Esophagus muscularis mucosa (tissue), 4 donors: ENCODE measurements at regions not wholly inside any gene's neighbourhood (a gene's known extent, or its start where the extent isn't known, plus 50 kb on each side); places are given as distances from the start of the nearest gene placed in this dataset.

Source experiments
- DNase-seq: peaks from one replicate; pipeline ENCODE4 v3.0.0-alpha.2; 2017; ENCODE audit errors: extremely low spot score
- H3K27ac ChIP-seq, 4 donors: fragments of 200-600 bp; sonication (generic); replicated peaks in 1 of 4; 1 replicate in 3 of 4; 2 replicates in 1 of 4; pipeline ENCODE4 v1.5.1; 2016 to 2019; ENCODE audit warnings: mild to moderate bottlenecking in 1 of 4
- H3K27me3 ChIP-seq, 4 donors: fragments of 200-600 bp; sonication (generic); one replicate each; pipeline versions ENCODE4 v1.5.1 to v1.6.0; 2016 to 2019
- H3K36me3 ChIP-seq, 4 donors: fragments of 200-600 bp; sonication (generic); one replicate each; pipeline ENCODE4 v1.5.1; 2016 to 2019
- H3K4me1 ChIP-seq, 4 donors: fragments of 200-600 bp; sonication (generic); one replicate each; pipeline ENCODE4 v1.5.1; 2016 to 2019
- H3K4me3 ChIP-seq, 4 donors: fragments of 200-600 bp; sonication (generic); 1 replicate in 2 of 4; 2 replicates in 2 of 4; pipeline ENCODE4 v1.5.1; 2016 to 2019; ENCODE audit warnings: mild to moderate bottlenecking in 4 of 4, moderate library complexity in 1 of 4
- H3K9me3 ChIP-seq, 4 donors: fragments of 200-600 bp; sonication (generic); 1 replicate in 3 of 4; 2 replicates in 1 of 4; pipeline ENCODE4 v1.5.1; 2016 to 2019
- CTCF ChIP-seq, 3 experiments: fragments of 200-600 bp in 2 of 3; fragments of 450-650 bp in 1 of 3; sonication (generic) in 2 of 3; IDR thresholded peaks; one replicate each; pipeline ENCODE4 v1.5.1; 2017 to 2019; ENCODE audit warnings: antibody characterized with exemption in 3 of 3, mild to moderate bottlenecking in 2 of 3, moderate library complexity in 1 of 3
- EP300 ChIP-seq: sonication (generic); formaldehyde crosslinking; IDR thresholded peaks from one replicate; pipeline ENCODE4 v1.6.1; 2017; ENCODE audit warnings: antibody characterized with exemption
- POLR2A ChIP-seq: fragments of 450-650 bp; IDR thresholded peaks from one replicate; pipeline ENCODE4 v1.6.1; 2017; ENCODE audit warnings: antibody characterized with exemption, moderate library complexity, mild to moderate bottlenecking, low read depth
- POLR2AphosphoS5 ChIP-seq, 2 donors: sonication (generic); formaldehyde crosslinking; IDR thresholded peaks; one replicate each; pipeline ENCODE4 v1.6.1; 2017; ENCODE audit warnings: antibody characterized with exemption in 2 of 2
- WGBS: methylation state at CpG from one replicate; pipeline ENCODE4 v1.1.5; 2018; 5-methylcytosine and 5-hydroxymethylcytosine counted together
- intact Hi-C: fragments of 100-400 bp; cut with DNase I; formaldehyde crosslinking; loops from one replicate; pipeline ENCODE4 v1.15.1; 2023

GRCh38 chr15:93861413-93861812 is 369.9 kb upstream of the MCTP2 start:
- Histone ChIP-seq H3K4me3 (no peak overlapping the region), H3K27ac (no peak overlapping the region), H3K4me1 (no peaks in the 10 kb centered on the region), H3K27me3 (no peaks in the 10 kb centered on the region), H3K36me3 (no peaks in the 10 kb centered on the region), H3K9me3 (no peaks in the 10 kb centered on the region)
- WGBS = 89% methylated on average over 10 of the region's 10 CpGs
- TF ChIP-seq POLR2AphosphoS5 (IDR thresholded peaks at IDR 0.05) (no peak), EP300 (no peak), POLR2A (no peak), CTCF (IDR thresholded peaks at IDR 0.05) (no peak)
- intact Hi-C loops = no loop called here
- DNase-seq = no peak

GRCh38 chr15:93860701-93861100 is 370.7 kb upstream of the MCTP2 start:
- Histone ChIP-seq H3K27me3 (no peaks in the 10 kb centered on the region), H3K4me1 (no peaks in the 10 kb centered on the region), H3K9me3 (no peaks in the 10 kb centered on the region), H3K36me3 (no peaks in the 10 kb centered on the region), H3K4me3 (no peak overlapping the region), H3K27ac (no peak overlapping the region)
- no peak for DNase-seq
- no peak for TF ChIP-seq POLR2AphosphoS5 (IDR thresholded peaks at IDR 0.05)
- TF ChIP-seq CTCF (IDR thresholded peaks at IDR 0.05) = no peak
- no peak for TF ChIP-seq EP300
- no peak for TF ChIP-seq POLR2A
- 93% methylated on average over 4 of the region's 4 CpGs for WGBS
- intact Hi-C loops = no loop called here

GRCh38 chr15:93859176-93859575 is 372.2 kb upstream of the MCTP2 start:
- Histone ChIP-seq H3K27ac (no peak overlapping the region), H3K27me3 (no peaks in the 10 kb centered on the region), H3K36me3 (no peaks in the 10 kb centered on the region), H3K9me3 (no peaks in the 10 kb centered on the region), H3K4me3 (no peak overlapping the region), H3K4me1 (no peaks in the 10 kb centered on the region)
- intact Hi-C loops = no loop called here
- TF ChIP-seq EP300 (no peak), POLR2A (no peak), POLR2AphosphoS5 (IDR thresholded peaks at IDR 0.05) (no peak), CTCF (IDR thresholded peaks at IDR 0.05) (no peak)
- no peak for DNase-seq
- 87% methylated on average over 3 of the region's 3 CpGs for WGBS

- Histone ChIP-seq H3K4me3 (no peak overlapping the region), H3K9me3 (no peaks in the 10 kb centered on the region), H3K4me1 (no peaks in the 10 kb centered on the region), H3K27me3 (no peaks in the 10 kb centered on the region), H3K27ac (no peak overlapping the region), H3K36me3 (no peaks in the 10 kb centered on the region)
- DNase-seq = no peak
- no peak for TF ChIP-seq EP300
- WGBS = 82% methylated on average over 4 of the region's 4 CpGs
- intact Hi-C loops = no loop called here
Measured at GRCh38 chr15:93855181-93855826, 376.1 kb upstream of the MCTP2 start.

- DNase-seq = no peak
- TF ChIP-seq POLR2AphosphoS5 (IDR thresholded peaks at IDR 0.05) (no peak), CTCF (IDR thresholded peaks at IDR 0.05) (no peak), EP300 (no peak), POLR2A (no peak)
- H3K4me1 ChIP-seq = no peaks in the 10 kb centered on the region
- no peak overlapping the region for H3K27ac ChIP-seq
- H3K4me3 ChIP-seq = no peak overlapping the region
- H3K36me3 ChIP-seq = no peaks in the 10 kb centered on the region
- 91% methylated on average over 3 of the region's 3 CpGs for WGBS
- intact Hi-C loops = no loop called here
- H3K9me3 ChIP-seq = no peaks in the 10 kb centered on the region
- no peaks in the 10 kb centered on the region for H3K27me3 ChIP-seq
Measured at GRCh38 chr15:93854088-93854487, 377.3 kb upstream of the MCTP2 start.
